Dermis blood vessel endothelial cell (primary cell): ENCODE measurements at regions not wholly inside any gene's neighbourhood (a gene's known extent, or its start where the extent isn't known, plus 50 kb on each side); places are given as distances from the start of the nearest gene placed in this dataset.
"Not testable (repeated sequence)": the region's sequence is repeated elsewhere in the genome, so short reads cannot be mapped to it uniquely, and the experiment has no call there.

Experiments used
- DNase-seq: peaks from one replicate; pipeline ENCODE4 v3.0.0; 2010

- DNase-seq = no peak
Measured at GRCh38 chr3:78337801-78338211, 1297.9 kb downstream of the ROBO2 start.

GRCh38 chr3:78338405-78338804, 1298.5 kb downstream of the ROBO2 start:
- no peak for DNase-seq

- no peak for DNase-seq
Measured at GRCh38 chr3:78343221-78343620, 1303.3 kb downstream of the ROBO2 start.

GRCh38 chr3:78344267-78344666, 1304.4 kb downstream of the ROBO2 start:
- not testable (repeated sequence) for DNase-seq

- DNase-seq = no peak
Measured at GRCh38 chr3:78344918-78345317, 1305.0 kb downstream of the ROBO2 start.

GRCh38 chr3:78347176-78347575, 1307.3 kb downstream of the ROBO2 start:
- DNase-seq = no peak

- no peak for DNase-seq
Measured at GRCh38 chr3:78348664-78349063, 1308.8 kb downstream of the ROBO2 start.

GRCh38 chr3:78349571-78349970, 1309.7 kb downstream of the ROBO2 start:
- DNase-seq = no peak

- DNase-seq = no peak
Measured at GRCh38 chr3:78351334-78351733, 1311.4 kb downstream of the ROBO2 start.

GRCh38 chr3:78353231-78353630, 1313.3 kb downstream of the ROBO2 start:
- no peak for DNase-seq

- DNase-seq = no peak
Measured at GRCh38 chr3:78360849-78361248, 1321.0 kb downstream of the ROBO2 start.

- DNase-seq = no peak
Measured at GRCh38 chr3:78368636-78369345, 1328.9 kb downstream of the ROBO2 start.

- DNase-seq = no peak
Measured at GRCh38 chr3:78390221-78390620, 1350.3 kb downstream of the ROBO2 start.

GRCh38 chr3:78398401-78398800, 1358.5 kb downstream of the ROBO2 start:
- no peak for DNase-seq

- no peak for DNase-seq
Measured at GRCh38 chr3:78402720-78403119, 1362.8 kb downstream of the ROBO2 start.

GRCh38 chr3:78405745-78406144, 1362.1 kb downstream of the ROBO1 start:
- no peak for DNase-seq

- DNase-seq = no peak
Measured at GRCh38 chr3:78406396-78406795, 1361.4 kb downstream of the ROBO1 start.

GRCh38 chr3:78410077-78410476, 1357.7 kb downstream of the ROBO1 start:
- DNase-seq = no peak

GRCh38 chr3:78414261-78414660, 1353.5 kb downstream of the ROBO1 start:
- DNase-seq = no peak

- DNase-seq = no peak
Measured at GRCh38 chr3:78420611-78421010, 1347.2 kb downstream of the ROBO1 start.

- no peak for DNase-seq
Measured at GRCh38 chr3:78421247-78421966, 1346.4 kb downstream of the ROBO1 start.

- DNase-seq = no peak
Measured at GRCh38 chr3:78424656-78425055, 1343.1 kb downstream of the ROBO1 start.

GRCh38 chr3:78426454-78426853, 1341.3 kb downstream of the ROBO1 start:
- no peak for DNase-seq

GRCh38 chr3:78427303-78427702, 1340.5 kb downstream of the ROBO1 start:
- no peak for DNase-seq
